GM19351 (cell line): ENCODE measurements at regions not wholly inside any gene's neighbourhood (a gene's known extent, or its start where the extent isn't known, plus 50 kb on each side); places are given as distances from the start of the nearest gene placed in this dataset.
"Not testable (repeated sequence)": the region's sequence is repeated elsewhere in the genome, so short reads cannot be mapped to it uniquely, and the experiment has no call there.

Source experiments
- ATAC-seq: cut with Tn5 transposase; IDR thresholded peaks from one replicate; pipeline ENCODE4 v1.9.1; 2021; ENCODE audit warnings: mild to moderate bottlenecking, moderate library complexity; ENCODE audit not compliant: unreplicated experiment

DNA sequence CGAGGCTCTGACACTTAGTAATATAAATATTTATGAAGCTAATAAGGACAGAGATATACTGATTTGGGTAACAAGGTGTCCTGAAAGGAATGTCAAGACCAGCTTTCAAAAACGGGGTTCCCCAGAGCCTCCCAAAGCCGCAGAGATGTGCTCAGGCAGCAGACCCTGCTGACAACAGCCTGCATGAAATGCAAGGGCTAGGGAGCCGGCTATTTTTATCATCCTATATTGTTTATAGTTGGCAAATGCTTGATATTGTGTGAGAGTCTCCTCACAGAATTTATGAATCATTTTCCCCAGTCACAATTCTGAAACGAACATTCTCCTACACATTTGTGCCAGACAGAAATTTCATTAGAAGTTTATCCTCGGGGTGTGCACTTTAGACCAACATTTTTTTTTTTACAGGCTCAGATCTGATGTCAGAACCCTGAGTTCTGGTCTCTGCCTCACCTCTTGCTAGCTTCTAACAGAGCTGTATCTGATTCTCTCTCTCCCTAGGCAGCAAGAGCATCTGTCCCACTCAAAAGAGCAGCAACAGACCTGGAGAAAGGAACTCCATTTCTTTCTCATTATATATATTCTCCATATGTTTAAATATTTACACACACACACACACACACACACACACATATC is 302.3 kb upstream of the PLD5 start:
- ATAC-seq, result no peak

DNA sequence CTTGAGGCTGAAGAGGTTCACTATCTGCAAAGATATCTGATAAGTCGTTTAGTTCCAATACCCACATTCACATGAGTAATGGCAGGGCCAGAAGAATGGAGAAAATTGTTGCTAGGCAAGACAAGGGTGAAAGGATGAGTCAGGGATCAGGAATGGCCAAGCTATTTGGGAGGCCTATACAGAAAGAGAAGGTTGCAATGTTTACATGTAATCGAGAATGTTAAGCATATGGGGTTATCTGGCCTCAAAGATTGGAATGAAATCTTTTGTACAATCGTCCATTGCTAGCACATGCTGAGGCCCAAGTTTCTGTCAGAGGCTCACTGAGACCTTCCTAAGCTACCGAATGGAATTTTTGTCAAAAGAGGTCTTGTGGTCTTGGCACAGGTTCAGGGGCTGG is 299.9 kb upstream of the PLD5 start:
- ATAC-seq, result no peak

DNA sequence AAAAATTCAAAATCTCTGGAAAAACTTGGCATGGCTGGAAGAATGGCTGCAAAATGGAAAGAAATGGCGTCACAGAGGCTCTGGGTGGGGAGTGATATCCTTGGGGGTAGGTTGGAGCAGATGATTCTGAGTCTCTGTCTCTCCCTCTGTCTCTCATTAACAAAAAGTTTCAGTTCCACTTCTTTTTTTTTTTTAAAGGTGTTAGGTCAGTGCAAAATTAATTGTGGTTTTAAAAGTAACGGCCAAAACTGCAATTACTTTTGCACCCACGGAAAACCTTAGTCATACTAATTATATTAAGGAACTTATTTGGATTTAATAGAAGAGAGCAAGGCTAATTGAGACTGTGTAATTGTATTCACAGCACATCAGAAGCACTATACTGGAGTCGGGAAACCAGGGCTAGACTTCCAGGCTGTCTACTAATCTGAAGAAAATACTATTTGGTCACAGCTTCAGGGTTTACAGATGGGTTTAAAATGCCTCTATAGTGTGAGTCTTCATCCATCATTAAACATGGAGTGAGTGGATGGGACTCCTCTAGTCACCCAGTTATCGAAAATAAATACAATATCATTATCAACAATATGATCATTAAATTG is 289.1 kb upstream of the PLD5 start:
- ATAC-seq, result peak; percentile 96

DNA sequence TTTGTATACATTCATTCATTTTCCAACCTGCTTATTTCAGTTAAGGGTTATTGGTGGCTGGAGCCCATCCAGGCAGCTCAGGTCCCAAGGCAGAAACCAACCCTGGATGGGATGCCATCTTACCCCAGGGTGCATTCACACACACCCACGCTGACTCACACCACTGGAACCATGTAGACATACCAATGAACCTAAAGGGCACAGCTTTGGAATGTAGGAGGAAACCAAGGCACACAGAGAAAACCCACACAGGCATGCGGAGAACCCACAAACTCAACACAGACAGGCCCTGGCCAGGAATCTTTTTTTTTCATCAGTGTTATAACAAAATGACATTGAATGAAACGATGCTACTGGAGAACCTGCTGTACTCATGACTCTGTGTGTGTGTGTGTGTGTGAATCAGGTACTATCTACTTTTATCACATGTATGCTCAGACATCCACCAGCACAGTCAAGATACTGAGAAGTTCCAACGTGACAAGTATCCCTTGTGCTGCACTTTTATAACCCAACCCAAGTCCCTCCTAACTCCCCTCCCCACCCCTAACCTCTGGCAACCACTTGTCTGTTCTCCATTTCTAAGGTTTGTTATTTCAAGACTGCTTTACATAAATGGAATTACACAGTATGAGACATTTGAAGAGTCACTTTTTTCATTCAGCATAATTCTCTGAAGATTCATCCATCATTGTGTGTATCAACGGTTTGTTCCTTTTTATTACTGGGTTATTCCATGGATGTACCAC is 286.8 kb upstream of the PLD5 start:
- no peak for ATAC-seq

DNA sequence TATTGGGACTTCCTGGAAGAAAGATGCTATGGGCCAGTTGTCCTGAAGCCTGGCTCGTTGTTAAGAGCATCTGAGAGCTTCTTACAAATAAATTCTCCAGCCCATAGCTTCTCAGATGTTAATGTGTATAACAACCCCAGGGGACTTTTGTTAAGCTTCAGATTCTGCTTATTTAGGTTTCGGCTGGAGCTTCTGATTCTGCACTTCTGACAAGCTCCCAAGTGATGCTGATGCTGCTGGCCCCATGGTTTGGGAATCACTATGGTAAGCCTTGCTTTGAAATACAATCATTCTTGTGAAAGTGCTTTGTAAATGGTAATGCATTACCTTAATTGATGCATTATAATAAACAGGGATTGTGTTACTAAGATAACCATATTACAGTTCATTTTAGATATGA is 281.8 kb upstream of the PLD5 start:
- ATAC-seq, result no peak

DNA sequence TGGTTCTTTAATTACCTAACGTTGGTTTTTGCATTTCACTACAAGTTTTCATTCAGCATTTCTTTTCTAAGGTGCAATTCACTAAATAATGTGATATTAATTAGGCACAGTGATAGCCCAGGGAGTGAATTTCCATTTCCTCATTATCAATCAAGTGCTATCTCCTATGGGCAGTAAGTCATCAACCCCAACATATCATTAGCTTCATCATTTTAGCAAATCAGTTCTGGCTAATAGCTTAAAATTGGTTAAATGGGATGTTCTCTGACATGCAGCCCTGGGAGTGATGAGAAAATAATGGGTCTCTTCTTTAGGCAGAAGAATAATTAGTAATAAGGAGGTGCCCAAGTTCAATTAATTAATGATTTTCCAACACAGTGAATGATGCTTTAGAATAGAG is 280.9 kb upstream of the PLD5 start:
- not testable (repeated sequence) for ATAC-seq

DNA sequence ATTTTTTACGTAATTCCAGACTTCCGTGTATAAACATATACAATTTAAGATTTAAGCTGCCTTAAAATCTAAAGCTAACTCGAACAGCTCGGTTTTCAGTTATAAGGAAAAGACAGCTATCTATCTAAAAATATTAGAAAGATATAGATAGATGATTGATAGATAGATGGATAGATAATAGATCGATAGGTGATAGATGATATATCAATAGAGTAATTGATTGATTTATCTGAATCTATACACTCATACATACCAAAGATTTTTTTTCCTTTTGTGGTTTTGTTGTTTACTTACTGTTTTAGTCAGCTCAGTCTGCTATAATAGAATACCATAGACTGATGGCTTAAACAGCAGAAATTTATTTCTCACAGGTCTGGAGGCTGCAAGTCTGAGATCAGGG is 278.5 kb upstream of the PLD5 start:
- ATAC-seq, result no peak

DNA sequence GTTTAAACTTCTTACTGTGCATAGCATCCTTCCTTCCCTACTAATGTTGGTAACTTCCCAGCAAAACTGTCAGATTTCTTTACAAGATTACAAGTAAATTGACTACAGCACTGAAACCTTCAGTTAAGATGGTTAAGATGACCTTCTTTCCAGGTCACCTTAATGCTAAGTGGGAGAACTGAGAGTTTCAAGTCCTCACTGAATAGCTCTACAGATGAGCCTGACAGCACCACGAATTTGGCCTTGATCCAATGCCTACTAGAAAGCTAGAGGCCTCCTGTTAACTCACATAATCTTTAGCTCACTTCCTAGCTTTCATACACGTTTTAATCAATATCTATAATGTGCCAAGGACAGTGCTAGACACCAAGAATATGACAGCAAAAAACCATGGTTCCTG is 276.0 kb upstream of the PLD5 start:
- peak; percentile 58 for ATAC-seq

DNA sequence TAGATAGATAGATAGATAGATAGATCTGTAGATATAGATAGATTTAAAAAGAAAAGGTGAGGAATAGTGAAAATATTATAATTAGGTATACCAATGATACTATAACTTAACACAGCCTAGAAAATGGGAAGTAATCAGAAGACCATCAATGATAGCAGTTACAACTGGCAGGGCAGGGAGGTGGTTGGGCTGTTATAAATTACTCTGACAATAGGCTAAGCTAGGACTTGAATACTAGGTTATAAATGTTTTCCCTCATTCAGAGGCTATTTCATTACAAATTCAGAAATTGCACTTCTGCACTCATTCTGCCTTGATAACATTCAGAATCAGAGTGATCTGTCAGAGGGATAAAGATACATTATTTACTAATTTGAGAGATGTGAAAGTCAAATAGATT is 273.4 kb upstream of the PLD5 start:
- no peak for ATAC-seq

DNA sequence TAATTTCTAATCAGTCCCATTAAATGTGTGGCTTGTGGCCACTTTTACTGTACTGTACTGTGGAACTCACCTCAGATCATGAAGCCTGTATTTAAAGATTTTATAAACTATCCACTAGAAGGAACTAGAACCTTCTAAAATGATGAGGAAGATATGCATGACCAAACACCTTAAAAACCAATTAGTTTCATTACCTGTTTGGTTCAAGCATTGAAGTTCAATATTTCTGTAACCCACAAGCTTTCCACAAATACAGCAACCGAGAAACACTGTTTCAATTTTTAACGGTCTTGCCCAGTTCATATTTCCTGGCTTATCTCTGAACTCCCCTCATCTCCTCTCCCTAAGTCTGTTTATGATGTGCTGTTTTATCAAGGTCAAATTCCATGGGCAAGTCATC is 264.3 kb upstream of the PLD5 start:
- ATAC-seq, result peak; percentile 80

DNA sequence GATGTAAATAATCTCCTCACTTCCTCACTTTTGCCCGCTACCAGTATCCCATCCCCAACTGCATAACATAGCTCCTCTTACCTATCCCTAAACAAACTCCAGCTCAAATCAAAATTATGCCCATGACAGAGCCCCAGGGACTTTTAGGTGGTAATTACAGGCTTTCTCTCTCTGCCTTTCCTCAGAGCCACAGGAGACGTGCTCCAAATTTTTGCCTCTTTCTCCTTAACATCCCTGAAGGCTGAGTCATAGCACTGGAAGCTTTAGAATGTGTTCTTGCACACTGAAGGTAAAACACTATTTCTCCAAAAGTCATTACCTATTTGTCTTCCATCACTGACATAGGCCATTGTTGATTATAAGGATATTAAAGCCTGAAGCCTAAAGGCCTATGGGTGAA is 263.5 kb upstream of the PLD5 start:
- ATAC-seq, result no peak

DNA sequence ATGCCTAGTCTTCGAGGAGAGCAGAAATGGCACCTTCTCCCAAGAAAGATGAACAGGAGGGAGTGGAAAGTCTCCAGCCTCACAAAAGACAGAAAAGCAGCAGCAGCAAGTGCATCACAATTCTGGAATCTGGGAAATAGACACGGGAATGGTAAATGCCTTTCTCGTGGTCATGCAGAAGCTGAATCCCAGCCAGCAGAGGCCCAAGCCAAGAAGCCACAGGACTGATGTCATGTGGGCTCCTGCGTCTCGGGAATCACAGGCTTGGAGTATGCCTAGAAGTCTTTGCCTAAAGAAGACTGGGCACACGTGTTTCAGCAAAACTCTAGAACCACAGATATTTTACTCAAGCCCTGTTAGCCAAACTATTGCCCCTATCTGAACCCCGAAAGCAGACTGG is 260.3 kb upstream of the PLD5 start:
- no peak for ATAC-seq

DNA sequence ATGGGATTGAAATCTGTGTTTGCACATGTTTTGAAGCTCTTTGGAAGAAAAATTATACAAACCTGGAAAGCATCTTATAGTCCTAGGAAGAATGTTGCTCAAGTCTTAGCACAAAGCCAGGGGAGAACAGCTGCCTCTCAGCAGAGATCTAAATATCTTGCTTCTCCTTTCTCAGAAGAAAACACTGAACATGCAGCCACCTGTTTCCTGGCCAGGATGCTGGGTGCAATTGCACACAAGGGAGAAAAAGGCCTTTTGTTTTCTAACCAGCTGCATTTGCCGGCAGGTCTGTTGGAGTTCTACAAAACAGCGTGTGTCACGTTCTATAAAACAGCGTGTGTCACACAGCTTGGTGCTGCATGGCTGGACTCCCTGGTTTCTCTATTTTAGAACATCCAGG is 259.6 kb upstream of the PLD5 start:
- peak; percentile 68 for ATAC-seq

DNA sequence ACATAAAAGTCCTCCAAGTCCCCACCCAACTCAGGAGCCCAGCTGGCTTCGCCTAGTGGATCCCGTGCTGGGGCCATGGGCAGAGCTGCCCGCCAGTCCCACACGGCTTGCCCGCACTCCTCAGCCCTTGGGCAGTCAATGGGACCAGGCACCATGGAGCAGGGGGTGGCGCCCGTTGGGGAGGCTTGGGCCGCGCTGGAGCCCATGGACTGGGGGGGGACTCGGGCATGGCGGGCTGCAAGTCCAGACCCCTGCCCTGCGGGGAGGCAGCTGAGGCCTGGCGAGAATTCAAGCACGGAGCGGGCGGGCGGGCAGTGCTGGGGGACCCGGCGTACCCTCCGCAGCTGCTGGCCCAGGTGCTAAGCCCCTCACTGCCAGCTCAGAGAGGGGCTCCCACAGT is 249.8 kb upstream of the PLD5 start:
- ATAC-seq, result no peak

DNA sequence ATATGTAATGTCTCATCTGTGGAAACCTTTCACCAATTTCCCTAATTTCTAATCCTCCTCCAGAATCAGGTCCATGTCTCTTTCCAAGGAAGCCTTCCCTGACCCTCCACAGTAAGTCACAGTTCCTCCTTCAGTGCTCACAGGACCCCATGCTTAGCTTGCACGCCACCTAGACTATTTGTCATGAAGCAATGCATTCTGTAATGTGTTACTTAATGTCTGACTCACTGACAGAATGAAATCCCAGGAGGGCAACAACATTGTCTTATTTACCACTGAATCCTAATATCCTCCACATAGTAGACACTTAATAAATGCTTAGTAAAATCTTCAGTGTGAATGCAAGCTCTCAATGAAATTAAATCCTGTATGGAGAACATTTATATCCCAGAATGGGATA is 245.9 kb upstream of the PLD5 start:
- no peak for ATAC-seq

DNA sequence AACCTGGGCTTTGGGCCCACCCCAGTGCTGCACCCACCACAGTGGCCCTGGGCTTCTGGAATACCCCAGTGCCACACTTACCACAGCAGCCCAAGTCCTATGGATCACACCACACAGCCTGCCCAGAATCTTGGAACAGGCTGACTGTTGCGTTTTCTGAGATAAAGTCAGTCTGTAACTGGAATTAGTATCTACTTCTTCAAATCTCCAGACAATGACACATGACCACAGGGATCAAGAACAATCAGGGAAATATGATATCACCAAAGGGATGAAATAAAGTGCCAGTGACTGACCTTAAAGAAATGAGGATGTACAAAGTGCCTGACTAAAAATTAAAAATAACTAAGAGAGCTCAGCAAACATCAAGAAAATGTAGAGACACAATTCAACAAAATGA is 239.7 kb upstream of the PLD5 start:
- no peak for ATAC-seq

DNA sequence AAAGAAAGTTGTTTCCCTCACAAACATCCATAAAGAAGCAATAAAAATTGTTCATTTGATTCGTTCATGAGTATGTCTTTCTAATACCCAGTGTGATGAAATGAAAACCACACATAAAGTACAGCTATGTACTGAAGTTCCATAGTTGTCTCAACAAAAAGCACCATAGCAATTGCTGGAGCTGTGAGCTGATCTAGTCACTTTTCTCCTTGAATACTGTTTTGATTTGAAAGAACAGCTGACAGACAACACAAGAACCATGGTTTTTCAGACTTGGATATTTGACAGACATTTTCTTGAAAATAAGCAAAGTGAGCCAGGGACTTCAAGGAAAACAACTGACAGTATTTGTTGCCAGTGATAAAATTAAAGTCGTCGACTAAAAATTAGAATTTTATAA is 237.1 kb upstream of the PLD5 start:
- no peak for ATAC-seq

DNA sequence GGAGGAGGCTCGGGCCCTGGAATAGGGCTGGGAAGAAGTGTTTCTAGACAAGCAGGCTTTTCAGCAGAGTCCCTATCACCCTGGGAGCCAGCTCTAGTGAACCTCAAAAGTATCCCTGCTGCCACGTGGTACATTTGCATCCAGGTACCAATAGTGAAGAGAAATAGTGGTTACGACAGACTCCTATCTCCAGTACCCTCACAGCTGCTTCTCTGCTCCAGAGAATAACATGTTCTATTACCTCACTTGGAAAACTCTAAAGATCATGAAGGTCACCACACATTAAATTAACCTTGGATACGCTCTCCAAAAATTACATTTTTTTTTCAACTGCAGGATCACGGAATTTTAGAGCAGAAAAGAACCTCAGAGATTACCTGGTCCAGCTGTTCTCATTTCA is 230.4 kb upstream of the PLD5 start:
- no peak for ATAC-seq

DNA sequence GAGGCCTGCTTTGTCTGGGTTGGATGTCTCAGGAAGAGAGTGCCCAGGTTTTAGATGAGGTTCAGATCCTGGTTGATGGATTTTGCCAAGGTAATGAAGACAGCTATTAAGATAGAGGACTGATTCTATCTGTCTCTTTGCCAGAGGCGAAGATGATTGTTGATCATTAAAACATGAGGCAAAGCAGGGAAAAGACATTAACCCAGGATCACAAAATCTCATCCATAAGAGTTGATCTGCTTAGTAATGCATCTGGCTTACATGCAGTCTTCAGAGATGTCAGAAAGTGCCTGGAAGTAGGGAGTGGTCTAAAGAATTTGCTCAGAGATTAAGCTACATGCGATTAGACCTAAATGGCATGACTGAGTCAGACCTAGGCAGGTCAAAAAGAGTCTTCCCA is 229.6 kb upstream of the PLD5 start:
- no peak for ATAC-seq

DNA sequence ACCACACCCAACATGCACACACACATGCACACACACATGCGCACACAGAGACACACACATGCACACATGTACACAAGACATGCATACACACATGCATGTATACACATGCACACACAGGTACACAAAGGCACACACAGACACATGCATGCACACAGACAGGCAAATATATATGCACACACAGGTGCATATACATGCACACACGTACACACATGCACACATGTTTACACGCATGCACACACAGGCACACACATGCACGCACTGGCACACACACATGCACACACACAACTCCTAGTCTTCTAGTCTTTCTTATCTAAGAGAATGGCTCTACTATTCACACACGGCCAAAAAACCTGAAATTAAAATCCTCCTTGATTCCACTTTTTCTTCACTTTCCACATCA is 222.7 kb upstream of the PLD5 start:
- no peak for ATAC-seq

DNA sequence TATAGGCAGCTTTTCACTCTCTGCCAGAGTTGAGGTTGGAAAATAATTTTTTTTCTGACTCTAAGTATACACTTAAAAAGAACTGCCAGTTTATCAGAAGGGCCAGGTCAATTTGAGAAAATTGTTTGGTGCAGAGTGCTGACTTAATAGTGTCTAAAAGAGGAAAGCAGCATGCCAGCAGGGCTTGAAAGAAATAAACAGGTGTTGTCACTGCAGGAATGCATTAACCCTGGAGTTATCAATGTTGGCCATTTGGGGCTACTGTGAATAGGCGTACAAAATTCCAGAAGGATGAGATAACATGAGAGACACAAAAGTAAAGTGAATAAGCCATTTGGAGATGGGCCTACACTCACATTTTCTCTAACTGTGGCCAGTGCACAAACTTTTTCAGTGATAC is 220.6 kb upstream of the PLD5 start:
- ATAC-seq, result no peak

DNA sequence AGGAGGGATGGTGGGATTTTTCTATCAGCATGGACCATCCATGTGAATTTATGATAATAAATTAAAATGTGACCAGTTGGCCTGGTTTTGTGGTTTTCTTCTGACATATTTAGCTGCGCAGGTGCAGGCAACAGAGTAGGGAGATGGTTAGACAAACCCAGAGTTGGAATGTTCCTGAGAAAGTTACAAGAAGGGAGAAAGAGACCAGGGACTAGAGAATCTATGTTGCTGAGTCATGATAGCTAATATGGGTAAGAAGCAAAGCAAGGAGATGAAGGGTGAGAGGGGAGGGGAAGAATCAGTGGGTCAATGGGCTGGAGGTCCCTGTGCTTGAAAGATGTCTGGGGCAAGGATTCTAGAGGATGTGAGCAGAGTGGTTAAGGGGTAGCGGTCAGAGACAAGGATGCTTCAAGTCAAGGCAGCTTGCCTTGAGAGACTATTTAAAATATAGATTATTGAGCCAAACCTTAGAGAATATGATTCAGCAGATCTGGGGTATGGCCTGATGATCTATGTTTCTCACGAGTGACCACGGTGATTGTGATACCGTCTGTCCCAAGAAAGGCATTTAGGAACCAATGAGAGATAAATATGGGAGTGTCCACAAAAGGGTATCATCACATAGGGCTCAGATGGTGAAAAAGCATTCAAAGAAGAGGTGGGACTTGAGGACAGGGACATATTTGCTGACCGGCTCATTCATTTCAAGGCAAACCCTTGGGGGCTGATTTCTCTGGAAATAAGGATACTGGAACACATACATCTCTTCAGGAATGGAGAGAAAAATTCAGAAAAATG is 219.7 kb upstream of the PLD5 start:
- no peak for ATAC-seq
